CD8-positive, alpha-beta memory T cell (primary cell): ENCODE measurements at regions not wholly inside any gene's neighbourhood (a gene's known extent, or its start where the extent isn't known, plus 50 kb on each side); places are given as distances from the start of the nearest gene placed in this dataset.
"Not testable (repeated sequence)": the region's sequence is repeated elsewhere in the genome, so short reads cannot be mapped to it uniquely, and the experiment has no call there.

ENCODE experiments used
- CTCF ChIA-PET: fragments of 350-600 bp; sonication (Branson Sonifier 250); formaldehyde crosslinking; loops from one replicate; lab custom pipeline; 2021; ENCODE audit warnings: antibody characterized with exemption; lab: Charles Lee
- POLR2A ChIA-PET: fragments of 350-600 bp; sonication (Branson Sonifier 250); formaldehyde crosslinking; loops from one replicate; lab custom pipeline; 2021; ENCODE audit warnings: antibody characterized with exemption; lab: Charles Lee
- DNase-seq, 5 donors: peaks; one replicate each; pipeline versions ENCODE4 v3.0.0 to v3.0.0-alpha.2; 2020 to 2022; ENCODE audit warnings: mixed read lengths in 1 of 5
- H3K27ac ChIP-seq: one replicate; pipeline ENCODE4 v1.7.0; 2013; ENCODE audit warnings: low read depth, mild to moderate bottlenecking, low read length, moderate library complexity
- H3K27me3 ChIP-seq: 2 replicates; pipeline ENCODE4 v1.7.0; 2013; ENCODE audit warnings: low read length, mild to moderate bottlenecking; ENCODE audit not compliant: insufficient read depth, poor library complexity, severe bottlenecking
- H3K36me3 ChIP-seq: 2 replicates; pipeline ENCODE4 v1.7.0; 2013; ENCODE audit warnings: mild to moderate bottlenecking, low read length, moderate library complexity; ENCODE audit not compliant: insufficient read depth
- H3K4me1 ChIP-seq: 2 replicates; pipeline ENCODE4 v1.7.0; 2013; ENCODE audit warnings: mild to moderate bottlenecking, low read length, moderate library complexity; ENCODE audit not compliant: insufficient read depth
- H3K4me3 ChIP-seq: 2 replicates; pipeline ENCODE4 v1.7.0; 2013; ENCODE audit warnings: mild to moderate bottlenecking, low read length
- H3K9me3 ChIP-seq: 2 replicates; pipeline ENCODE4 v1.7.0; 2013; ENCODE audit warnings: mild to moderate bottlenecking, low read length
- H3K27ac Mint-ChIP-seq, 8 donors: one replicate each; pipeline ENCODE4 v1.8.0; 2020 to 2021; ENCODE audit warnings: mixed read lengths in 8 of 8, mild to moderate bottlenecking in 6 of 8, inconsistent platforms in 3 of 8, moderate library complexity in 3 of 8
- H3K27me3 Mint-ChIP-seq, 2 donors: one replicate each; pipeline ENCODE4 v1.8.0; 2020 to 2021; ENCODE audit warnings: mixed read lengths in 2 of 2, mild to moderate bottlenecking in 1 of 2, moderate library complexity in 1 of 2
- H3K36me3 Mint-ChIP-seq, 3 donors: one replicate each; pipeline ENCODE4 v1.8.0; 2020 to 2021; ENCODE audit warnings: mixed read lengths in 3 of 3, inconsistent platforms in 1 of 3, mild to moderate bottlenecking in 1 of 3
- H3K4me1 Mint-ChIP-seq, 3 donors: one replicate each; pipeline ENCODE4 v1.8.0; 2020 to 2021; ENCODE audit warnings: mixed read lengths in 3 of 3, inconsistent platforms in 1 of 3, mild to moderate bottlenecking in 1 of 3
- H3K4me3 Mint-ChIP-seq, 7 donors: one replicate each; pipeline ENCODE4 v1.8.0; 2020 to 2021; ENCODE audit warnings: mixed read lengths in 7 of 7, mild to moderate bottlenecking in 6 of 7, moderate library complexity in 4 of 7, inconsistent platforms in 2 of 7
- H3K9me3 Mint-ChIP-seq, 5 donors: one replicate each; pipeline ENCODE4 v1.8.0; 2020 to 2022; ENCODE audit warnings: mixed read lengths in 5 of 5, mild to moderate bottlenecking in 3 of 5, moderate library complexity in 2 of 5, inconsistent platforms in 1 of 5

- DNase-seq, H3K4me1 Mint-ChIP-seq, CTCF ChIA-PET, H3K9me3 Mint-ChIP-seq, H3K27me3 ChIP-seq, POLR2A ChIA-PET, H3K27ac Mint-ChIP-seq, H3K9me3 ChIP-seq, H3K27me3 Mint-ChIP-seq, H3K36me3 ChIP-seq, H3K4me3 ChIP-seq, H3K4me3 Mint-ChIP-seq, H3K4me1 ChIP-seq, H3K27ac ChIP-seq: not testable (repeated sequence)
- peaks cover 14 to 68% (median 19%) of the 10 kb centered on the region in 3 donors for H3K36me3 Mint-ChIP-seq
These were observed 152.6 kb upstream of the KCTD7 start for GRCh38 chr7:66476056-66476455.

- H3K27ac ChIP-seq, H3K9me3 ChIP-seq, POLR2A ChIA-PET, H3K4me1 Mint-ChIP-seq, CTCF ChIA-PET, H3K27me3 ChIP-seq, H3K9me3 Mint-ChIP-seq, DNase-seq, H3K36me3 ChIP-seq, H3K4me1 ChIP-seq, H3K4me3 ChIP-seq, H3K4me3 Mint-ChIP-seq, H3K27me3 Mint-ChIP-seq: not testable (repeated sequence)
- peaks cover 22 to 80% (median 26%) of the 10 kb centered on the region in 3 donors for H3K36me3 Mint-ChIP-seq
- H3K27ac Mint-ChIP-seq = peak overlapping the region in 5 of 8 donors; percentile 24 to 72 (median 30)
These were observed 150.8 kb upstream of the KCTD7 start for GRCh38 chr7:66477822-66478397.

- H3K27me3 ChIP-seq, H3K4me3 Mint-ChIP-seq, H3K4me1 ChIP-seq, H3K4me1 Mint-ChIP-seq, DNase-seq, H3K27me3 Mint-ChIP-seq, H3K9me3 Mint-ChIP-seq, CTCF ChIA-PET, H3K4me3 ChIP-seq, H3K36me3 ChIP-seq, H3K27ac Mint-ChIP-seq, H3K27ac ChIP-seq, H3K9me3 ChIP-seq, POLR2A ChIA-PET: not testable (repeated sequence)
- H3K36me3 Mint-ChIP-seq = peaks cover 25 to 77% (median 26%) of the 10 kb centered on the region in 3 donors
These were observed 147.5 kb upstream of the KCTD7 start for GRCh38 chr7:66481229-66481628.

- CTCF ChIA-PET, H3K4me3 ChIP-seq, H3K27ac ChIP-seq, H3K4me1 ChIP-seq, H3K9me3 Mint-ChIP-seq, H3K36me3 ChIP-seq, DNase-seq, H3K9me3 ChIP-seq, H3K27me3 ChIP-seq, H3K27me3 Mint-ChIP-seq, H3K4me3 Mint-ChIP-seq: not testable (repeated sequence)
- H3K27ac Mint-ChIP-seq = peak overlapping the region in 1 of 8 donors; percentile 72
- peaks cover 8 to 23% (median 14%) of the 10 kb centered on the region in 3 donors for H3K4me1 Mint-ChIP-seq
- H3K36me3 Mint-ChIP-seq = peaks cover 0 to 26% (median 1%) of the 10 kb centered on the region in 3 donors
- POLR2A ChIA-PET = interaction anchor here (0.6 kb wide), 1 partner anchor 508 kb away, joined by 3 read pairs; no protein-coding TSS in a partner anchor
These were observed 139.6 kb upstream of the KCTD7 start for GRCh38 chr7:66489065-66489464.

GRCh38 chr7:66489741-66490140, 138.9 kb upstream of the KCTD7 start:
- H3K27me3 ChIP-seq, H3K4me3 ChIP-seq, CTCF ChIA-PET, H3K27me3 Mint-ChIP-seq, H3K27ac ChIP-seq, H3K9me3 ChIP-seq, DNase-seq, POLR2A ChIA-PET, H3K9me3 Mint-ChIP-seq, H3K4me1 ChIP-seq, H3K36me3 ChIP-seq: not testable (repeated sequence)
- Mint-ChIP-seq H3K4me1 (peaks cover 10 to 23% (median 14%) of the 10 kb centered on the region in 3 donors), H3K27ac (peak overlapping the region in 6 of 8 donors; percentile 14 to 90 (median 64)), H3K36me3 (peaks cover 0 to 25% (median 0%) of the 10 kb centered on the region in 3 donors), H3K4me3 (peak overlapping the region in 1 of 7 donors; percentile 77)

- H3K9me3 Mint-ChIP-seq, H3K27me3 ChIP-seq, H3K36me3 ChIP-seq, H3K4me3 ChIP-seq, H3K9me3 ChIP-seq, H3K27ac ChIP-seq, DNase-seq, CTCF ChIA-PET, H3K27me3 Mint-ChIP-seq, H3K4me1 ChIP-seq, H3K4me3 Mint-ChIP-seq: not testable (repeated sequence)
- peaks cover 13 to 29% (median 19%) of the 10 kb centered on the region in 3 donors for H3K4me1 Mint-ChIP-seq
- POLR2A ChIA-PET = interaction anchor here (0.7 kb wide), 1 partner anchor 99 kb away, joined by 6 read pairs; no protein-coding TSS in a partner anchor
- H3K27ac Mint-ChIP-seq = peak overlapping the region in 2 of 8 donors; percentile 77 to 90
- H3K36me3 Mint-ChIP-seq = peaks cover 0 to 14% (median 2%) of the 10 kb centered on the region in 3 donors
These were observed 137.7 kb upstream of the KCTD7 start for GRCh38 chr7:66490979-66491378.

GRCh38 chr7:66492405-66492804, 136.3 kb upstream of the KCTD7 start:
- H3K9me3 ChIP-seq, H3K27me3 Mint-ChIP-seq, H3K36me3 ChIP-seq, CTCF ChIA-PET, H3K9me3 Mint-ChIP-seq, POLR2A ChIA-PET, DNase-seq, H3K27me3 ChIP-seq, H3K4me1 ChIP-seq: not testable (repeated sequence)
- H3K36me3 Mint-ChIP-seq = peaks cover 0 to 11% (median 5%) of the 10 kb centered on the region in 3 donors
- H3K4me1 Mint-ChIP-seq = peaks cover 13 to 29% (median 19%) of the 10 kb centered on the region in 3 donors
- Histone ChIP-seq H3K27ac (peak overlapping the region; percentile 97), H3K4me3 (peak overlapping the region; percentile 88)
- peak overlapping the region; percentile 93 to 98 (median 94) for H3K4me3 Mint-ChIP-seq
- peak overlapping the region; percentile 78 to 100 (median 99) for H3K27ac Mint-ChIP-seq

GRCh38 chr7:66493235-66494205, 135.2 kb upstream of the KCTD7 start:
- H3K9me3 Mint-ChIP-seq = no peaks in the 10 kb centered on the region
- H3K27ac Mint-ChIP-seq = peak overlapping the region; percentile 98 to 100 (median 99)
- no peaks in the 10 kb centered on the region for H3K27me3 ChIP-seq
- peaks cover 13 to 25% (median 19%) of the 10 kb centered on the region in 3 donors for H3K4me1 Mint-ChIP-seq
- peak; percentile 94 to 98 (median 97) for DNase-seq
- H3K4me1 ChIP-seq = peaks cover 6% of the 10 kb centered on the region
- no peaks in the 10 kb centered on the region for H3K27me3 Mint-ChIP-seq
- CTCF ChIA-PET = interaction anchor here (0.9 to 1.4 kb wide), 4 partner anchors 9 to 351 kb away, joined by 3 to 5 read pairs (median 4); no protein-coding TSS in a partner anchor
- no peaks in the 10 kb centered on the region for H3K9me3 ChIP-seq
- H3K36me3 ChIP-seq = no peaks in the 10 kb centered on the region
- peak overlapping the region; percentile 88 for H3K4me3 ChIP-seq
- peak overlapping the region; percentile 97 for H3K27ac ChIP-seq
- peak overlapping the region; percentile 93 to 98 (median 94) for H3K4me3 Mint-ChIP-seq
- H3K36me3 Mint-ChIP-seq = peaks cover 0 to 8% (median 5%) of the 10 kb centered on the region in 3 donors
- POLR2A ChIA-PET = interaction anchor here (0.6 to 2.1 kb wide), 9 partner anchors 13 to 503 kb away, joined by 3 to 20 read pairs (median 8); partner anchors contain the start of genes KCTD7, RABGEF1, SBDS and TMEM248
